Hindlimb muscle (tissue), 1 donor: ENCODE measurements at regions not wholly inside any gene's neighbourhood (a gene's known extent, or its start where the extent isn't known, plus 50 kb on each side); places are given as distances from the start of the nearest gene placed in this dataset.
"Not testable (repeated sequence)": the region's sequence is repeated elsewhere in the genome, so short reads cannot be mapped to it uniquely, and the experiment has no call there.

Source experiments
- DNase-seq: peaks from one replicate; pipeline ENCODE4 v3.0.0-alpha.2; 2013

- DNase-seq, result not testable (repeated sequence)
Observed at GRCh38 chrX:63176578-63176977, 174.6 kb downstream of the SPIN4 start.

- not testable (repeated sequence) for DNase-seq
Observed at GRCh38 chrX:63173841-63174718, 177.1 kb downstream of the SPIN4 start.

GRCh38 chrX:63169416-63169815 is 181.7 kb downstream of the SPIN4 start:
- not testable (repeated sequence) for DNase-seq

GRCh38 chrX:63168949-63169348 is 182.2 kb downstream of the SPIN4 start:
- DNase-seq, result not testable (repeated sequence)

- not testable (repeated sequence) for DNase-seq
Observed at GRCh38 chrX:63167002-63167401, 184.1 kb downstream of the SPIN4 start.

GRCh38 chrX:63160994-63161393 is 190.1 kb downstream of the SPIN4 start:
- not testable (repeated sequence) for DNase-seq

GRCh38 chrX:63160340-63160739 is 190.8 kb downstream of the SPIN4 start:
- not testable (repeated sequence) for DNase-seq

GRCh38 chrX:63145526-63145925 is 205.6 kb downstream of the SPIN4 start:
- DNase-seq, result not testable (repeated sequence)

- DNase-seq, result not testable (repeated sequence)
Observed at GRCh38 chrX:63142588-63142987, 208.5 kb downstream of the SPIN4 start.

- not testable (repeated sequence) for DNase-seq
Observed at GRCh38 chrX:63135859-63136258, 215.3 kb downstream of the SPIN4 start.

- DNase-seq, result no peak
Observed at GRCh38 chrX:63128509-63128908, 222.6 kb downstream of the SPIN4 start.

- DNase-seq, result no peak
Observed at GRCh38 chrX:63115196-63115595, 235.9 kb downstream of the SPIN4 start.

GRCh38 chrX:63101879-63102620 is 249.1 kb downstream of the SPIN4 start:
- no peak for DNase-seq

GRCh38 chrX:63058204-63058603 is 292.9 kb downstream of the SPIN4 start:
- DNase-seq, result no peak

GRCh38 chrX:63050225-63050624 is 300.9 kb downstream of the SPIN4 start:
- no peak for DNase-seq

- DNase-seq, result no peak
Observed at GRCh38 chrX:63032811-63033210, 318.3 kb downstream of the SPIN4 start.

- no peak for DNase-seq
Observed at GRCh38 chrX:63013549-63013948, 337.6 kb downstream of the SPIN4 start.

GRCh38 chrX:63012574-63012973 is 338.6 kb downstream of the SPIN4 start:
- DNase-seq, result no peak

- not testable (repeated sequence) for DNase-seq
Observed at GRCh38 chrX:63000196-63000595, 350.9 kb downstream of the SPIN4 start.
